LoVo (cell line): ENCODE measurements at regions not wholly inside any gene's neighbourhood (a gene's known extent, or its start where the extent isn't known, plus 50 kb on each side); places are given as distances from the start of the nearest gene placed in this dataset.
"Not testable (repeated sequence)": the region's sequence is repeated elsewhere in the genome, so short reads cannot be mapped to it uniquely, and the experiment has no call there.

Experiments
- DNase-seq: peaks from one replicate; pipeline ENCODE4 v3.0.0-alpha.2; 2016; ENCODE audit warnings: low spot score

- DNase-seq = no peak
These were observed 366.3 kb downstream of the MRPL39 start for GRCh38 chr21:25240974-25241373.

GRCh38 chr21:25234857-25235801, 372.2 kb downstream of the MRPL39 start:
- DNase-seq = no peak

- DNase-seq = no peak
These were observed 386.3 kb downstream of the MRPL39 start for GRCh38 chr21:25220954-25221353.

- no peak for DNase-seq
These were observed 387.1 kb downstream of the MRPL39 start for GRCh38 chr21:25220169-25220568.

GRCh38 chr21:25215698-25216384, 391.4 kb downstream of the MRPL39 start:
- no peak for DNase-seq

- DNase-seq = no peak
These were observed 392.6 kb downstream of the MRPL39 start for GRCh38 chr21:25214676-25215075.

- DNase-seq = no peak
These were observed 407.3 kb downstream of the MRPL39 start for GRCh38 chr21:25199944-25200343.

GRCh38 chr21:25191141-25191540, 416.1 kb downstream of the MRPL39 start:
- DNase-seq = no peak

GRCh38 chr21:25189497-25189896, 417.8 kb downstream of the MRPL39 start:
- no peak for DNase-seq

- no peak for DNase-seq
These were observed 418.6 kb downstream of the MRPL39 start for GRCh38 chr21:25188677-25189079.

GRCh38 chr21:25186273-25186672, 421.0 kb downstream of the MRPL39 start:
- DNase-seq = no peak

- DNase-seq = no peak
These were observed 423.7 kb downstream of the MRPL39 start for GRCh38 chr21:25183577-25183976.

GRCh38 chr21:25181690-25182089, 425.6 kb downstream of the MRPL39 start:
- DNase-seq = not testable (repeated sequence)

GRCh38 chr21:25179116-25179515, 428.2 kb downstream of the MRPL39 start:
- no peak for DNase-seq

GRCh38 chr21:25176637-25177412, 430.5 kb downstream of the MRPL39 start:
- no peak for DNase-seq

GRCh38 chr21:25175938-25176337, 431.3 kb downstream of the MRPL39 start:
- DNase-seq = no peak

GRCh38 chr21:25171438-25171837, 435.8 kb downstream of the MRPL39 start:
- no peak for DNase-seq

- no peak for DNase-seq
These were observed 436.6 kb downstream of the MRPL39 start for GRCh38 chr21:25170681-25171080.

- DNase-seq = no peak
These were observed 437.9 kb downstream of the MRPL39 start for GRCh38 chr21:25169370-25169769.

GRCh38 chr21:25166904-25167303, 440.4 kb downstream of the MRPL39 start:
- not testable (repeated sequence) for DNase-seq

GRCh38 chr21:25161571-25161970, 445.7 kb downstream of the MRPL39 start:
- no peak for DNase-seq

GRCh38 chr21:25155020-25155419, 452.3 kb downstream of the MRPL39 start:
- DNase-seq = not testable (repeated sequence)
